Transverse colon (tissue), 4 donors: ENCODE measurements at regions not wholly inside any gene's neighbourhood (a gene's known extent, or its start where the extent isn't known, plus 50 kb on each side); places are given as distances from the start of the nearest gene placed in this dataset.

Experiments
- POLR2A ChIP-seq: fragments of 450-650 bp; IDR thresholded peaks from one replicate; pipeline ENCODE4 v1.6.1; 2016; ENCODE audit warnings: antibody characterized with exemption, mild to moderate bottlenecking, moderate library complexity
- POLR2AphosphoS5 ChIP-seq, 3 donors: sonication (generic); formaldehyde crosslinking; IDR thresholded peaks; one replicate each; pipeline ENCODE4 v1.6.1; 2016; ENCODE audit warnings: antibody characterized with exemption in 3 of 3
- TF ChIP-seq, protein P1 (sequence below), 5 experiments: fragments of 200-600 bp in 3 of 5; fragments of 450-650 bp in 2 of 5; sonication (generic) in 3 of 5; IDR thresholded peaks; 1 replicate in 2 of 5; 2 replicates in 3 of 5; pipeline ENCODE4 v1.5.1; 2016 to 2017; ENCODE audit warnings: antibody characterized with exemption in 5 of 5, inconsistent platforms in 3 of 5, mild to moderate bottlenecking in 2 of 5, moderate library complexity in 1 of 5

DNA sequence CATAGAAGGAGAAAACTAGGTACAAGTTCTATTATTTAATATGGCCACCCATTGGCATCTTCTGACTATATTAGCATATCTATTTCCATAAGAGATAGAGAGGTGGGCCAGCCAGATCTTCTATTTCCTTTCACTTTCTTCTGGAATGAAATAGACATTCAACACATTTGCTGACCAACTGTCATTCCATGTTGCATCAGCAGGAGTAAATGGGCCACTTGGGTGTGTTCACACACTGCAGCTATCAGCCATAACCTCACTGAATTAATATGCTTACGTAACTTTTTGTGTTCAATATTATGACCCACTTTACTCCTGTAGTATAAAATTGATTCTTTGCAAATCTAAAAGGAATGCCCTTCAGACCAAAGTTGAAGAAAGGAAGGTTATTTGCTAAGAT is 106.2 kb upstream of the LGR5 start:
- TF ChIP-seq, protein P1, sequence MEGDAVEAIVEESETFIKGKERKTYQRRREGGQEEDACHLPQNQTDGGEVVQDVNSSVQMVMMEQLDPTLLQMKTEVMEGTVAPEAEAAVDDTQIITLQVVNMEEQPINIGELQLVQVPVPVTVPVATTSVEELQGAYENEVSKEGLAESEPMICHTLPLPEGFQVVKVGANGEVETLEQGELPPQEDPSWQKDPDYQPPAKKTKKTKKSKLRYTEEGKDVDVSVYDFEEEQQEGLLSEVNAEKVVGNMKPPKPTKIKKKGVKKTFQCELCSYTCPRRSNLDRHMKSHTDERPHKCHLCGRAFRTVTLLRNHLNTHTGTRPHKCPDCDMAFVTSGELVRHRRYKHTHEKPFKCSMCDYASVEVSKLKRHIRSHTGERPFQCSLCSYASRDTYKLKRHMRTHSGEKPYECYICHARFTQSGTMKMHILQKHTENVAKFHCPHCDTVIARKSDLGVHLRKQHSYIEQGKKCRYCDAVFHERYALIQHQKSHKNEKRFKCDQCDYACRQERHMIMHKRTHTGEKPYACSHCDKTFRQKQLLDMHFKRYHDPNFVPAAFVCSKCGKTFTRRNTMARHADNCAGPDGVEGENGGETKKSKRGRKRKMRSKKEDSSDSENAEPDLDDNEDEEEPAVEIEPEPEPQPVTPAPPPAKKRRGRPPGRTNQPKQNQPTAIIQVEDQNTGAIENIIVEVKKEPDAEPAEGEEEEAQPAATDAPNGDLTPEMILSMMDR (IDR thresholded peaks at IDR 0.05) = no peak
- no peak for TF ChIP-seq POLR2AphosphoS5 (IDR thresholded peaks at IDR 0.05)
- TF ChIP-seq POLR2A = no peak
